ENCODE measurements at regions not wholly inside any gene's neighbourhood (a gene's known extent, or its start where the extent isn't known, plus 50 kb on each side); places are given as distances from the start of the nearest gene placed in this dataset.
"Not testable (repeated sequence)": the region's sequence is repeated elsewhere in the genome, so short reads cannot be mapped to it uniquely, and the experiment has no call there.

GRCh38 chr19:30968841-30969399 lies 380.3 kb downstream of the TSHZ3 start:
- Mint-ChIP-seq H3K4me3 (no peak overlapping the region), H3K27me3 (no peaks in the 10 kb centered on the region), H3K4me1 (no peaks in the 10 kb centered on the region), H3K36me3 (no peaks in the 10 kb centered on the region), H3K9me3 (peaks cover 3% of the 10 kb centered on the region), H3K27ac (no peak overlapping the region)
- CTCF ChIA-PET: no interaction called here
- no peak for DNase-seq

DNA sequence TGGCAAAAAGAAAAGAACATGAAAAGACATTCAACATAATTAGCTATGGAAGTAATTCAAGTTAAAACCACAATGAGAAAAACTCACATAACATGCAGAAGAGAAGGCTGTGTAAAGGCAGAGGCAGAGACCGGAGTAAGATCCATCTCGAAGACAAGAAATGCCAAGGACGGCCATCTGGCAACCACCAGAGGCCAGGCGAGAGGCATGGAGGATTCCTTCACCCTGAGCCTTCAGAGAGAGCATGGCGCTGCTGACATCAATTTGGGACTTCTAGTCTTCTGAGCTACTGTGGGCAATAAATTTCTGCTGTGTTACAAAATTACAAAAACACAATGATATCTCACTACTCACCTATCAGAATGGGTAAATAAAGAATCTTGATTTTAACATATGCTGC lies 381.0 kb downstream of the TSHZ3 start:
- no peak overlapping the region for H3K4me3 Mint-ChIP-seq
- no peak overlapping the region for H3K27ac Mint-ChIP-seq
- no peaks in the 10 kb centered on the region for H3K4me1 Mint-ChIP-seq
- H3K9me3 Mint-ChIP-seq: peaks cover 3% of the 10 kb centered on the region
- no peaks in the 10 kb centered on the region for H3K27me3 Mint-ChIP-seq
- no peaks in the 10 kb centered on the region for H3K36me3 Mint-ChIP-seq
- CTCF ChIA-PET: no interaction called here
- DNase-seq: no peak

GRCh38 chr19:30966486-30966885 lies 382.8 kb downstream of the TSHZ3 start:
- Mint-ChIP-seq H3K27ac (no peak overlapping the region), H3K9me3 (peaks cover 3% of the 10 kb centered on the region), H3K27me3 (no peaks in the 10 kb centered on the region), H3K4me3 (no peak overlapping the region), H3K36me3 (no peaks in the 10 kb centered on the region), H3K4me1 (no peaks in the 10 kb centered on the region)
- CTCF ChIA-PET: interaction anchor here (0.6 kb wide), 1 partner anchor 167 kb away, joined by 3 read pairs; no protein-coding TSS in a partner anchor
- DNase-seq: no peak

- CTCF ChIA-PET: no interaction called here
- Mint-ChIP-seq H3K27me3 (no peaks in the 10 kb centered on the region), H3K4me3 (no peak overlapping the region), H3K27ac (no peak overlapping the region), H3K9me3 (no peaks in the 10 kb centered on the region), H3K36me3 (no peaks in the 10 kb centered on the region), H3K4me1 (no peaks in the 10 kb centered on the region)
- DNase-seq: no peak
Observed at GRCh38 chr19:30959011-30959410, 390.2 kb downstream of the TSHZ3 start.

GRCh38 chr19:30955112-30956104 lies 393.8 kb downstream of the TSHZ3 start:
- no peaks in the 10 kb centered on the region for H3K36me3 Mint-ChIP-seq
- no peaks in the 10 kb centered on the region for H3K4me1 Mint-ChIP-seq
- DNase-seq: no peak
- H3K27me3 Mint-ChIP-seq: peaks cover 3% of the 10 kb centered on the region
- H3K9me3 Mint-ChIP-seq: no peaks in the 10 kb centered on the region
- H3K4me3 Mint-ChIP-seq: no peak overlapping the region
- H3K27ac Mint-ChIP-seq: no peak overlapping the region
- CTCF ChIA-PET: no interaction called here

- H3K27ac Mint-ChIP-seq, CTCF ChIA-PET: not testable (repeated sequence)
Observed at GRCh38 chr19:30944276-30944932, 404.8 kb downstream of the TSHZ3 start.

GRCh38 chr19:30943101-30943843 lies 406.0 kb downstream of the TSHZ3 start:
- Mint-ChIP-seq H3K36me3 (no peaks in the 10 kb centered on the region), H3K9me3 (peaks cover 2% of the 10 kb centered on the region), H3K27ac (no peak overlapping the region), H3K4me3 (no peak overlapping the region), H3K27me3 (no peaks in the 10 kb centered on the region), H3K4me1 (no peaks in the 10 kb centered on the region)
- CTCF ChIA-PET: no interaction called here
- DNase-seq: no peak

More at GRCh38 chr19:30944276-30944932, 404.8 kb downstream of the TSHZ3 start:
- not testable (repeated sequence) for H3K4me3 Mint-ChIP-seq, H3K9me3 Mint-ChIP-seq, H3K4me1 Mint-ChIP-seq, H3K36me3 Mint-ChIP-seq, DNase-seq, H3K27me3 Mint-ChIP-seq

DNA sequence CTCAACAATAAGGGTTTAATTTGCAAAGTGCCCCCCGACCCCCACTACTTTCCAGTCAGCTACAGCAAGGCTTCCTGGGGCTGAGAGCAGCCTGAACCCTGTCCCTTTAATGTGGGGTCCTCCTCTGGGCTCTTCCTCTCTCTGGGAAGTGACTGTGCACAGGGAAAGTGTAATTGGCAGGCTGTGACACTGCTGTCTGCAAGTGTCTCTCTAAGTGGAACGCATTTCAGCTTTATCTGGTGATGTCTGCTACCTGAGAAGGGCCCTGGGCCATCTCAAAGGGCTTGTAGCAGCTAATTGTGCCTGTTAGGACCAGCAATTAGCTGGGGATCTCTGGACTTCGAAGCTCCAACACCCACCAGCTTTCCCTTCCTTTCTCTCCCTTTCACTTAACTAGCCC lies 406.6 kb downstream of the TSHZ3 start:
- Mint-ChIP-seq H3K4me3 (no peak overlapping the region), H3K9me3 (peaks cover 2% of the 10 kb centered on the region), H3K27me3 (no peaks in the 10 kb centered on the region), H3K27ac (no peak overlapping the region), H3K36me3 (no peaks in the 10 kb centered on the region), H3K4me1 (no peaks in the 10 kb centered on the region)
- CTCF ChIA-PET: no interaction called here
- no peak for DNase-seq

GRCh38 chr19:30941591-30941990 lies 407.6 kb downstream of the TSHZ3 start:
- CTCF ChIA-PET: no interaction called here
- no peaks in the 10 kb centered on the region for H3K4me1 Mint-ChIP-seq
- H3K4me3 Mint-ChIP-seq: no peak overlapping the region
- H3K36me3 Mint-ChIP-seq: no peaks in the 10 kb centered on the region
- H3K27me3 Mint-ChIP-seq: no peaks in the 10 kb centered on the region
- H3K27ac Mint-ChIP-seq: no peak overlapping the region
- H3K9me3 Mint-ChIP-seq: peaks cover 2% of the 10 kb centered on the region
- DNase-seq: no peak

- no peak for DNase-seq
- Mint-ChIP-seq H3K9me3 (peaks cover 6% of the 10 kb centered on the region), H3K4me3 (no peak overlapping the region), H3K4me1 (no peaks in the 10 kb centered on the region), H3K36me3 (no peaks in the 10 kb centered on the region), H3K27me3 (no peaks in the 10 kb centered on the region), H3K27ac (no peak overlapping the region)
- CTCF ChIA-PET: no interaction called here
Observed at GRCh38 chr19:30936276-30936675, 413.0 kb downstream of the TSHZ3 start.

DNA sequence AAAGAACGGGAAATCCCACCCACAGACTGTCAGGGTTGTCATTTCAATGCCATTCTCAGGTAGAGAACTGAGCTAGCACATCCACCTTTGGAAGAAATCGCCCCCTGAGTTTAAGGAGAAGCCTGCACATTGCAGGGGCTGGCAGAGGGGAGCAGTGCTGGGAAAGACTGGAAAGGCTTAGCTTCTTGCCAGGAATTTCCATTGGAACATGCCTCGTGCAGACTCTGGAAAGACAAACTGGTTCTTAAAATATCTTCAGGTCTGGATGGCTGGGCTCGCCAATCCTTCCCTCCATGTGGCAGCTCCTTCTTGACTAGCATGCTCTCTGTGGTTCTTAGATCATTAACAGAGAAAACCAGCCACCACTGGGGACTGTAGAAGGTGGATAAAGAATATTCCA lies 414.1 kb downstream of the TSHZ3 start:
- no peaks in the 10 kb centered on the region for H3K4me1 Mint-ChIP-seq
- H3K27ac Mint-ChIP-seq: no peak overlapping the region
- no peaks in the 10 kb centered on the region for H3K27me3 Mint-ChIP-seq
- peaks cover 5% of the 10 kb centered on the region for H3K9me3 Mint-ChIP-seq
- H3K36me3 Mint-ChIP-seq: no peaks in the 10 kb centered on the region
- no peak for DNase-seq
- CTCF ChIA-PET: no interaction called here
- H3K4me3 Mint-ChIP-seq: no peak overlapping the region

DNA sequence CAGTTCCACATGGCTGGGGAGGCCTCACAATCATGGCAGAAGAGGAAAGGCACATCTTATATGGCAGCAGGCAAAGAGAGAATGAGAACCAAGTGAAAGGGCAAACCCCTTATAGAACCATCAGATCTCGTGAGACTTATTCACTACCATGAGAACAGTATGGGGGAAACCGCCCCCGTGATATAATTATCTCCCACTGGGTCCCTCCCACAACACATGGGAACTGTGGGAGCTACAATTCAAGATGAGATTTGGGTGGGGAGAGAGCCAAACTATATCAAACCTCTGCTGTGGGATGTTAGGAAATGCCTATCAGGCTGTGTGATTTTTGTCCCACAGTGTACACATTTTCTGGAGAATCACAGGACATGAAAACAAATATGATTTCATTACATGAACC lies 415.8 kb downstream of the TSHZ3 start:
- CTCF ChIA-PET, H3K4me1 Mint-ChIP-seq, H3K36me3 Mint-ChIP-seq, H3K4me3 Mint-ChIP-seq, H3K9me3 Mint-ChIP-seq, H3K27me3 Mint-ChIP-seq, DNase-seq, H3K27ac Mint-ChIP-seq: not testable (repeated sequence)

DNA sequence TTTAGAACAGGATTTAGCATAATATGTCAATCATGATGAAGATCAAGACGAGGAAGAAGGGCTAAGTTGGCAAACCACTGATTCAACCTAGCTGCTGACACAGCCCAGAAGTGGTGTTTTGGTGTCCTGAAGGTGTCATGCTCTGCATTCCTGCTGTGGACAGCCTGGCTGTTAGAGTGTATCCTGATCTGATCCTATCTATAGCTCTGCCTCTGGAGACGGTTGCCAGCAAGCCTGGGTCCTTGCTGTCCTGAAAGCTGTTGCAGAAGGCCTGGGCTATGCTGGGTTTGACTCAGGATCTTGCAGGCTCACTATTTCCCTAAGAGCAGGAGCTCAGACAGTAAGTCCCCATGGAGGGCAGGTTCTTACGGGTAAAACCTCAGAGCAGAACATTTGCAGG lies 416.4 kb downstream of the TSHZ3 start:
- no peaks in the 10 kb centered on the region for H3K36me3 Mint-ChIP-seq
- peaks cover 9% of the 10 kb centered on the region for H3K9me3 Mint-ChIP-seq
- no peak overlapping the region for H3K27ac Mint-ChIP-seq
- no peaks in the 10 kb centered on the region for H3K27me3 Mint-ChIP-seq
- CTCF ChIA-PET: no interaction called here
- H3K4me3 Mint-ChIP-seq: no peak overlapping the region
- H3K4me1 Mint-ChIP-seq: no peaks in the 10 kb centered on the region
- no peak for DNase-seq

GRCh38 chr19:30930941-30931706 lies 418.1 kb downstream of the TSHZ3 start:
- Mint-ChIP-seq H3K4me3 (no peak overlapping the region), H3K36me3 (no peaks in the 10 kb centered on the region), H3K27ac (no peak overlapping the region), H3K9me3 (peaks cover 11% of the 10 kb centered on the region), H3K27me3 (no peaks in the 10 kb centered on the region), H3K4me1 (no peaks in the 10 kb centered on the region)
- DNase-seq: no peak
- CTCF ChIA-PET: no interaction called here
